ENCODE measurements at regions not wholly inside any gene's neighbourhood (a gene's known extent, or its start where the extent isn't known, plus 50 kb on each side); places are given as distances from the start of the nearest gene placed in this dataset.

GRCh38 chr3:65230261-65231139, 542.7 kb upstream of the ADAMTS9 start:
- no peak for DNase-seq

GRCh38 chr3:65226287-65226686, 538.5 kb upstream of the ADAMTS9 start:
- DNase-seq: no peak

- DNase-seq: no peak
Measured at GRCh38 chr3:65210026-65210814, 522.4 kb upstream of the ADAMTS9 start.

DNA sequence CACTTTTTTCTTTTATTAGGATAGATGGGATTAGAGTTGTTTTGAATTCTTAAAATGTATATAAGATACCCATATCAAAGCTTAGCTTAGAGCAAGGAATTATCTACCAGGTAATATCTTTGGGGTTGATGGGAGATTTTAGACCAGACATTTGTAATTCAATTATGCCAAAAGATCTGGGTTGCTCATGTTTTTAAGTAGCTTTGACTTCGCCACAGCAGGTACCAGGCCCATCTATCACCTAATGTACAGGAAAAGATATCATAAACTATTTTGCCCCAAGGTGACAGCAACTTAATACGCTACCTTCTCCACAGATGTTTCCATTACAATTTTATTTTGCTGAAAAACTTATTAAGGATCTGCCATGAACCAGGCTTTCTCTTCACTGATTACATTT, 514.6 kb upstream of the ADAMTS9 start:
- no peak for DNase-seq

DNA sequence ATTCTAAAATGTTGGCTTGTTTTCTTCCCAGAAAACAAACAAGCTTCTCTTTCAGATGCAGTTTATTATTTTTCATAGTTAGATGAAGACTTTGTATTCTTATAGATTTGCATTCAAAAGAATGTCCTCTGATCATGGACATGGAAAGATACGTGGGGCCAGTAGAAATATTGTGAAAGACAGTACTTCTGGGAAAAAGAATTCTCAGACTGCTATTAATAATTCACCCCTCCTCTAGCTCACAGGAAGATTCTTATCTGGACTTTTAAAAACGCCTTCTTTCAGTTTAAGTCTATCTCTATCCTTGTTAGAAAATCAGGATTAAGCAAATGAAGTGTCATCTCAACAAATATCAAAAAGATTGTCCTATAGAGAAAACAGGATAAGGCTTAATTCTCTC, 514.1 kb upstream of the ADAMTS9 start:
- DNase-seq: no peak

- DNase-seq: no peak
Measured at GRCh38 chr3:65200310-65200970, 512.6 kb upstream of the ADAMTS9 start.

DNA sequence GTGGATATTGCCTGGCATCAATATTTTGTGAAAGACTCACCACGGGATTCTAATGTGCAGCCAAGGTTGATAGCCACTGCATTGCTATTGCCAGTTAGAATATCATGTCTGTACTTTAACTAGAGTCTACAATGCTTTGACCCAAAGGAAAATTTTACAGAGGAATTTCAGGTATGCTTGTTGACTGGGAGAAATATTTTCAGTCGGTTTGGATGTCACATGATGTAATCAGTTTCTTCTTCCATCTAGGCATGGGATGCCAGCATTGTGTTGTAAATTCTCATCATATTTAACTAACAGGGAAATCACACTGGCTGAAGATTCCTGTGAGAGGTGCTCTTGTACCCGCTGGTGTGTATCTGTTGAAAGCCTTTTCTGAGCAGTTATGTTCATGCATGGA, 508.9 kb upstream of the ADAMTS9 start:
- no peak for DNase-seq

GRCh38 chr3:65195211-65196006, 507.6 kb upstream of the ADAMTS9 start:
- DNase-seq: no peak

DNA sequence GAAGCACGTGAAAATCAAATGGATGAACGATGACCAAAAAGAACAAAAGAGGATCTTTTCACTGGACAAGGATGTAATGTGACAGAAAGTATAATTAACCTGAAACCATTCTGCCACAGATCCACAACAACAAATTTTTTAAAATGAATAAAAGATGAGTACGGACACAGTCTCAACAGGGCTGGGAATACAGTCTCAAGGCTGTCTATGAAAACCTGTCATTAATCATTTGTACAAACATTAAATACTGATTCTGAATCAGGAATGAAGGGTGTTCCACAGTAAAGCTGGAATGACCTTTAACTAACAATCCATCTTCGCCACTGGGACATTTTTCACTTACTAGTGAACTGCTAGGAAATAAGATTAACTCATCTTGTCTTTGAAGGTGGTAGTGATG, 506.9 kb upstream of the ADAMTS9 start:
- DNase-seq: no peak

DNA sequence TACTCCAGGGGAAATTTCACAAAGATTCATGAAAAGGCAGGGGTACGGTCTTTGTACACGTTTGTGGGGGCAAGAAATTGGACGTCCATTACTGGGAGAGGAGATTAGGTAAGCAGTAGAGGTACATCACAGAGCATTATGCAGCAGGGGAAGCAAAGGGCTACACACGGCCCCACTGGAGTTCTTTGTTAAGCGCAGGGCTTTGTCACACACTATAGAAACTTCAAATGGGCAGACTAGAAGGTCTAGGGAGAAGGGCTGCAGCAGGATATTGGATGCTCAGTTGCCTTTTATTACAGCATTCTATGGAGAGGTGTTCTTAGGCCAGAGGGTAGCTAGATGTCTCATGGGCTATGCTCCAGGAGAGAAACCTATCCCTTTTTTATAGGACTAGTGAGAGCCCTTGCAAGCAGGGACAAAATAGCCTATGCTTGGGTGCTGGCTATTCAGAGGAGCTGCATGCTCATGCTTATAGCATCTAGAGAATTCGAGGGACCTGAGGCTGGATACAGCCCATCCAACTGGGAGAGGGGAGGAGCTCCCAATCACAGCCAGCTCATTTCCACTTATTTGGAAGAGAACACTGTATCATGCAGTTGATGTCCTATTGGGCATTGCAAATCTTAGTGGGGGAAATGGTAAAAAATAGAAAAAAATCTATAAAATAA, 506.4 kb upstream of the ADAMTS9 start:
- no peak for DNase-seq

DNA sequence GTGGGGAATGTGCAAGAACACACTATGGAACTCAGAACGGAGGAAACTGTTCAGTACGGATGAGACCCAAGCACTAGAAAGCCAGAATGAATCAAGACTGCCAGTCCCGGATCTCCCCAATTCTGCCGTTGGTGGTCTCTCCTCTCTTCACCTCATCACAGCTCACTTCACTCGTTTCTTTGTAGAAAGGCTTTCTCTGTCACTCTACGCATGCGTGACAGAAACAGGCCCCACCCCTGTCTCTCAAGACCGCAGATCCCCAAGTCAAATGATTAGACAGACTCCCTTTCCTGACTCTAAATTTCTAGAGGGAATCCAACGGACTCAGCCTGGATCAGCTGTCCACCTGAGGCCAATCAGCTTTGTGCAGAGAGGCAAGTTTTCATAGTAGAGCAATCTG, 505.7 kb upstream of the ADAMTS9 start:
- DNase-seq: no peak

DNA sequence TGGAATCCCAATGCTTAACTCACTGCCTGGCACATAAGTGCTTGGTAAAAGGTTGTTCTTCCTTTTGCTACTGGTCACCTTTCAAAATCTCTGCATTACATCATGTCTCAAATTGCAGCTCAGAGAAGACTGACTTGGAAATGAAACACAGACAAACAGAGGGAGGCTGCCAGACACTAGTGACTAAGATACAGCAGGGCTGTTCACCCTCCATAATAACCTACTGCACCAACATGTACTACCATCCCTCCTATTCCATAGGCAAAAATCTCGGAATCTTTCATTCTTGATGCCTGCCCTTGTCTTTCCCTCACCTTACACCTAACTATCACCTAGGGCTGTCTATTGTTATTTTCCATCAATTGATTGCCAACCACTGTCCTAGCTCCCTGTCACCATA, 502.3 kb upstream of the ADAMTS9 start:
- DNase-seq: no peak

GRCh38 chr3:65186268-65186667, 498.5 kb upstream of the ADAMTS9 start:
- no peak for DNase-seq

- DNase-seq: no peak
Measured at GRCh38 chr3:65182682-65183081, 494.9 kb upstream of the ADAMTS9 start.

- DNase-seq: no peak
Measured at GRCh38 chr3:65182085-65182484, 494.3 kb upstream of the ADAMTS9 start.

GRCh38 chr3:65181391-65181871, 493.6 kb upstream of the ADAMTS9 start:
- no peak for DNase-seq

- DNase-seq: no peak
Measured at GRCh38 chr3:65178703-65179102, 490.9 kb upstream of the ADAMTS9 start.

- no peak for DNase-seq
Measured at GRCh38 chr3:65177960-65178376, 490.2 kb upstream of the ADAMTS9 start.

DNA sequence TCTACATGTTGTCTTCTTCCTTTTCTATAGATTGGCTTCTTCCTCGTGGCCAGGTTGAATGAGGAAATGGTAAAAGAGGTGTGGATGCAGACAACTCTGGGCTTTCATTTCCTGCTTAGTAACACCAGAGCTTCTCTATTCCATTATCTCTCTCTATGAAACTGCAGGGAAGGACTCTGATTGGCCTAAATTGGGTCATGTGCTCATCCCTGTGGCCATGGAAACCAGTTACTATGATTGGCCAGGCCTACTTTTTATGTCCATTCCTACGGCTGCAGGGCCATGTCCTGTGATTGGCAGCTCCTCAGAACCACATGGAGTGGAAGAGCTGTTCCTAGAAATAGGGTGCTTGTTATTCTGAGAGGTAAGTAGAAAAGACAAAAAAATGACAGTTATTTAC, 486.9 kb upstream of the ADAMTS9 start:
- DNase-seq: no peak

GRCh38 chr3:65173841-65174240, 486.0 kb upstream of the ADAMTS9 start:
- no peak for DNase-seq

- no peak for DNase-seq
Measured at GRCh38 chr3:65172209-65172608, 484.4 kb upstream of the ADAMTS9 start.

Measured in DMS 273 treated with DMSO at 0.1 percent for 48 hours (cell line).